Activated naive CD4-positive, alpha-beta T cell (primary cell): ENCODE measurements at regions not wholly inside any gene's neighbourhood (a gene's known extent, or its start where the extent isn't known, plus 50 kb on each side); places are given as distances from the start of the nearest gene placed in this dataset.
"Not testable (repeated sequence)": the region's sequence is repeated elsewhere in the genome, so short reads cannot be mapped to it uniquely, and the experiment has no call there.

ENCODE experiments used
- DNase-seq, 4 experiments: peaks; one replicate each; lab custom pipeline; 2025; lab: John Stamatoyannopoulos, UW

GRCh38 chr2:236632295-236633218 lies 62.9 kb downstream of the ACKR3 start:
- DNase-seq = no peak

GRCh38 chr2:236633219-236633570 lies 63.6 kb downstream of the ACKR3 start:
- DNase-seq = no peak

- no peak for DNase-seq
Observed at GRCh38 chr2:236633775-236634560, 64.3 kb downstream of the ACKR3 start.

- DNase-seq = no peak
Observed at GRCh38 chr2:236636261-236636660, 66.6 kb downstream of the ACKR3 start.

- no peak for DNase-seq
Observed at GRCh38 chr2:236636714-236637470, 67.3 kb downstream of the ACKR3 start.

GRCh38 chr2:236637686-236638569 lies 68.3 kb downstream of the ACKR3 start:
- DNase-seq = no peak

GRCh38 chr2:236638707-236639106 lies 69.1 kb downstream of the ACKR3 start:
- no peak for DNase-seq

GRCh38 chr2:236639461-236640235 lies 70.0 kb downstream of the ACKR3 start:
- DNase-seq = no peak

- DNase-seq = no peak
Observed at GRCh38 chr2:236641051-236641726, 71.6 kb downstream of the ACKR3 start.

- DNase-seq = no peak
Observed at GRCh38 chr2:236642125-236642524, 72.5 kb downstream of the ACKR3 start.

GRCh38 chr2:236642584-236643291 lies 73.1 kb downstream of the ACKR3 start:
- DNase-seq = no peak

- DNase-seq = no peak
Observed at GRCh38 chr2:236643480-236643879, 73.9 kb downstream of the ACKR3 start.

- DNase-seq = no peak
Observed at GRCh38 chr2:236644067-236644466, 74.4 kb downstream of the ACKR3 start.

GRCh38 chr2:236644502-236644911 lies 74.9 kb downstream of the ACKR3 start:
- no peak for DNase-seq

- DNase-seq = not testable (repeated sequence)
Observed at GRCh38 chr2:236645141-236645540, 75.5 kb downstream of the ACKR3 start.

- no peak for DNase-seq
Observed at GRCh38 chr2:236646441-236646840, 76.8 kb downstream of the ACKR3 start.

GRCh38 chr2:236646871-236647270 lies 77.2 kb downstream of the ACKR3 start:
- no peak for DNase-seq

- no peak for DNase-seq
Observed at GRCh38 chr2:236647621-236648020, 78.0 kb downstream of the ACKR3 start.

GRCh38 chr2:236653863-236654262 lies 84.2 kb downstream of the ACKR3 start:
- DNase-seq = no peak
